CD14-positive monocyte (primary cell): ENCODE measurements at regions not wholly inside any gene's neighbourhood (a gene's known extent, or its start where the extent isn't known, plus 50 kb on each side); places are given as distances from the start of the nearest gene placed in this dataset.

Source experiments
- DNase-seq, 3 donors: peaks; one replicate each; pipeline ENCODE4 v3.0.0-alpha.2; 2011 to 2022
- H2AFZ ChIP-seq: 2 replicates; pipeline ENCODE4 v1.6.0; 2012; ENCODE audit warnings: mild to moderate bottlenecking, low read depth, low read length, inconsistent platforms; ENCODE audit not compliant: insufficient read depth, poor library complexity, severe bottlenecking
- H3K27ac ChIP-seq, 2 donors: 1 replicate in 1 of 2; 2 replicates in 1 of 2; pipeline ENCODE4 v1.5.1; 2012 to 2013; ENCODE audit warnings: low read length in 2 of 2, control low read depth in 1 of 2, inconsistent platforms in 1 of 2, low read depth in 1 of 2, mild to moderate bottlenecking in 1 of 2
- H3K27me3 ChIP-seq, 2 donors: one replicate each; pipeline versions ENCODE4 v1.6.0 to v1.6.1; 2011 to 2013; ENCODE audit warnings: low read length in 2 of 2; ENCODE audit not compliant: control insufficient read depth in 2 of 2, insufficient read depth in 2 of 2
- H3K36me3 ChIP-seq, 2 donors: replicated peaks in 1 of 2; 1 replicate in 1 of 2; 2 replicates in 1 of 2; pipeline versions ENCODE4 v1.5.1 to v1.6.1; 2012 to 2013; ENCODE audit warnings: low read length in 2 of 2, control low read depth in 1 of 2, inconsistent platforms in 1 of 2, mild to moderate bottlenecking in 1 of 2; ENCODE audit not compliant: insufficient read depth in 2 of 2, control insufficient read depth in 1 of 2
- H3K4me1 ChIP-seq, 2 donors: 1 replicate in 1 of 2; 2 replicates in 1 of 2; pipeline versions ENCODE4 v1.5.1 to v1.6.1; 2012 to 2013; ENCODE audit warnings: low read length in 2 of 2, control low read depth in 1 of 2, inconsistent platforms in 1 of 2, mild to moderate bottlenecking in 1 of 2, moderate library complexity in 1 of 2; ENCODE audit not compliant: insufficient read depth in 2 of 2, control insufficient read depth in 1 of 2
- H3K4me2 ChIP-seq: replicated peaks from 2 replicates; pipeline ENCODE3; 2012; ENCODE audit warnings: low read length, moderate library complexity, mild to moderate bottlenecking; ENCODE audit not compliant: poor library complexity, severe bottlenecking; ENCODE audit errors: extremely low read depth
- H3K4me3 ChIP-seq, 3 experiments: fragments of 200-600 bp in 1 of 3; sonication (generic) in 1 of 3; replicated peaks in 1 of 3; 1 replicate in 2 of 3; 2 replicates in 1 of 3; pipeline ENCODE4 v1.5.1; 2011 to 2013; ENCODE audit warnings: low read length in 3 of 3, mild to moderate bottlenecking in 3 of 3, control low read depth in 2 of 3, low read depth in 2 of 3, inconsistent platforms in 1 of 3, moderate library complexity in 1 of 3
- H3K79me2 ChIP-seq: 2 replicates; pipeline ENCODE4 v1.6.0; 2012; ENCODE audit warnings: mild to moderate bottlenecking, control low read depth, inconsistent platforms, low read length, moderate library complexity; ENCODE audit not compliant: insufficient read depth
- H3K9ac ChIP-seq: 2 replicates; pipeline ENCODE4 v1.6.0; 2017; ENCODE audit warnings: low read length, mild to moderate bottlenecking; ENCODE audit not compliant: insufficient read depth, poor library complexity, severe bottlenecking
- H3K9me3 ChIP-seq, 2 donors: replicated peaks in 1 of 2; 1 replicate in 1 of 2; 2 replicates in 1 of 2; pipeline versions ENCODE4 v1.5.1 to v1.6.1; 2012 to 2013; ENCODE audit warnings: low read length in 2 of 2, control low read depth in 1 of 2; ENCODE audit not compliant: control insufficient read depth in 1 of 2, insufficient read depth in 1 of 2
- H4K20me1 ChIP-seq: 2 replicates; pipeline ENCODE4 v1.6.0; 2012; ENCODE audit warnings: mild to moderate bottlenecking, low read length, control low read depth, moderate library complexity; ENCODE audit not compliant: insufficient read depth
- H3K27ac Mint-ChIP-seq, 7 donors: one replicate each; pipeline ENCODE4 v1.8.0; 2020; ENCODE audit warnings: mild to moderate bottlenecking in 7 of 7, mixed read lengths in 7 of 7, moderate library complexity in 6 of 7, inconsistent platforms in 2 of 7
- H3K27me3 Mint-ChIP-seq, 3 donors: one replicate each; pipeline ENCODE4 v1.8.0; 2021 to 2022; ENCODE audit warnings: low read depth in 3 of 3, mild to moderate bottlenecking in 3 of 3, mixed read lengths in 3 of 3, moderate library complexity in 3 of 3, inconsistent platforms in 1 of 3
- H3K36me3 Mint-ChIP-seq, 2 donors: one replicate each; pipeline ENCODE4 v1.8.0; 2020; ENCODE audit warnings: mixed read lengths in 2 of 2, inconsistent platforms in 1 of 2, mild to moderate bottlenecking in 1 of 2
- H3K4me1 Mint-ChIP-seq: one replicate; pipeline ENCODE4 v1.8.0; 2020; ENCODE audit warnings: mild to moderate bottlenecking, mixed read lengths
- H3K4me3 Mint-ChIP-seq, 2 donors: one replicate each; pipeline ENCODE4 v1.8.0; 2020; ENCODE audit warnings: mild to moderate bottlenecking in 2 of 2, mixed read lengths in 2 of 2, moderate library complexity in 1 of 2
- H3K9me3 Mint-ChIP-seq, 7 donors: one replicate each; pipeline ENCODE4 v1.8.0; 2020 to 2022; ENCODE audit warnings: mixed read lengths in 7 of 7, mild to moderate bottlenecking in 6 of 7, moderate library complexity in 6 of 7, inconsistent platforms in 2 of 7
- CTCF ChIP-seq: fragments of 200-600 bp; IDR thresholded peaks from one replicate; pipeline ENCODE4 v1.8.0; 2022; ENCODE audit warnings: antibody characterized with exemption, mild to moderate bottlenecking
- WGBS: methylation state at CpG from one replicate; pipeline ENCODE4 v1.1.5; 2013; ENCODE audit warnings: missing lambda C conversion rate; ENCODE audit not compliant: insufficient coverage; 5-methylcytosine and 5-hydroxymethylcytosine counted together
- intact Hi-C, 2 donors: fragments of 100-400 bp; cut with micrococcal nuclease; formaldehyde crosslinking; loops; one replicate each; pipeline versions ENCODE4 v1.15.0 to v1.15.1; 2023

- no peaks in the 10 kb centered on the region for H3K36me3 ChIP-seq
- no peaks in the 10 kb centered on the region for H3K4me1 ChIP-seq
- no peak for DNase-seq
- no peak overlapping the region for H2AFZ ChIP-seq
- TF ChIP-seq CTCF, result no peak
- H3K9ac ChIP-seq, result no peak overlapping the region
- no peaks in the 10 kb centered on the region for H3K27me3 ChIP-seq
- intact Hi-C loops, result no loop called here
- no peak overlapping the region for H3K4me2 ChIP-seq
- Mint-ChIP-seq H3K4me1 (no peaks in the 10 kb centered on the region), H3K9me3 (peaks cover 0 to 5% (median 3%) of the 10 kb centered on the region in 7 donors), H3K4me3 (no peak overlapping the region), H3K27ac (no peak overlapping the region), H3K36me3 (no peaks in the 10 kb centered on the region), H3K27me3 (peaks cover 4 to 5% (median 5%) of the 10 kb centered on the region in 3 donors)
- H3K4me3 ChIP-seq, result no peak overlapping the region
- no peaks in the 10 kb centered on the region for H3K79me2 ChIP-seq
- H3K9me3 ChIP-seq, result peaks cover 0 to 2% of the 10 kb centered on the region in 2 donors
- H3K27ac ChIP-seq, result no peak overlapping the region
- no peaks in the 10 kb centered on the region for H4K20me1 ChIP-seq
- WGBS, result 96% methylated on average over 3 of the region's 5 CpGs
Measured at GRCh38 chr20:51319522-51319921, 223.0 kb downstream of the NFATC2 start.

GRCh38 chr20:51318058-51318949 is 224.2 kb downstream of the NFATC2 start:
- intact Hi-C loops, result no loop called here
- Histone ChIP-seq H3K4me3 (no peak overlapping the region), H3K4me1 (no peaks in the 10 kb centered on the region), H3K27ac (no peak overlapping the region), H4K20me1 (no peaks in the 10 kb centered on the region), H3K36me3 (no peaks in the 10 kb centered on the region), H3K9me3 (peaks cover 0 to 2% of the 10 kb centered on the region in 2 donors), H3K27me3 (no peaks in the 10 kb centered on the region), H2AFZ (no peak overlapping the region), H3K4me2 (no peak overlapping the region), H3K79me2 (no peaks in the 10 kb centered on the region), H3K9ac (no peak overlapping the region)
- no peaks in the 10 kb centered on the region for H3K36me3 Mint-ChIP-seq
- peak; percentile 77 for TF ChIP-seq CTCF
- peak overlapping the region; percentile 9 to 25 for H3K4me3 Mint-ChIP-seq
- H3K9me3 Mint-ChIP-seq, result peaks cover 0 to 5% (median 1%) of the 10 kb centered on the region in 7 donors
- peak in 1 of 3 donors; percentile 23 for DNase-seq
- no peaks in the 10 kb centered on the region for H3K4me1 Mint-ChIP-seq
- H3K27ac Mint-ChIP-seq, result peak overlapping the region in 1 of 7 donors; percentile 58
- peaks cover 1 to 4% (median 4%) of the 10 kb centered on the region in 3 donors for H3K27me3 Mint-ChIP-seq
- WGBS, result 64% methylated on average over 22 of the region's 27 CpGs
